Psoas muscle (tissue), 7 donors: ENCODE measurements at regions not wholly inside any gene's neighbourhood (a gene's known extent, or its start where the extent isn't known, plus 50 kb on each side); places are given as distances from the start of the nearest gene placed in this dataset.

Experiments used
- ATAC-seq, 4 donors: fragments of 200-7000 bp; cut with Tn5 transposase; one replicate each; pipeline ENCODE4 v1.9.1; 2020; ENCODE audit warnings: moderate library complexity in 3 of 4, mild to moderate bottlenecking in 2 of 4
- DNase-seq, 2 donors: peaks; one replicate each; pipeline ENCODE4 v3.0.0-alpha.2; 2020
- H3K27ac ChIP-seq: fragments of 200-600 bp; one replicate; pipeline ENCODE4 v1.8.0; 2022
- H3K27me3 ChIP-seq, 3 donors: fragments of 200-600 bp in 1 of 3; one replicate each; pipeline versions ENCODE4 v1.6.1 to v1.8.0; 2013 to 2022; ENCODE audit warnings: low read length in 2 of 3, mild to moderate bottlenecking in 2 of 3, moderate library complexity in 1 of 3; ENCODE audit not compliant: insufficient read depth in 3 of 3
- H3K36me3 ChIP-seq, 2 donors: fragments of 200-600 bp in 1 of 2; one replicate each; pipeline versions ENCODE4 v1.6.1 to v1.8.0; 2013 to 2022; ENCODE audit warnings: low read depth in 1 of 2, mild to moderate bottlenecking in 1 of 2, moderate library complexity in 1 of 2; ENCODE audit not compliant: insufficient read depth in 1 of 2
- H3K4me1 ChIP-seq: fragments of 200-600 bp; one replicate; pipeline ENCODE4 v1.8.0; 2022
- H3K4me3 ChIP-seq: fragments of 200-600 bp; one replicate; pipeline ENCODE4 v1.8.0; 2022; ENCODE audit warnings: mild to moderate bottlenecking
- H3K9me3 ChIP-seq: fragments of 200-600 bp; one replicate; pipeline ENCODE4 v1.8.0; 2022
- WGBS, 3 donors: extraction: QIAGEN DNeasy Blood & Tissue Kit; methylation state at CpG; one replicate each; pipeline versions ENCODE4 v1.1.6 to v1.1.7; 2013; 5-methylcytosine and 5-hydroxymethylcytosine counted together
- intact Hi-C, 2 donors: fragments of 100-400 bp; cut with DNase I; formaldehyde crosslinking; loops; one replicate each; pipeline versions ENCODE4 v1.11.0 to v1.14.2; 2022
- TF ChIP-seq, protein P1 (sequence below): fragments of 200-600 bp; IDR thresholded peaks from one replicate; pipeline ENCODE4 v1.8.0; 2022; ENCODE audit warnings: antibody characterized with exemption
- donor health status: healthy with polysubstance abuse.
- donor health status: DM: no; HTN: no; CAD: no; lungs with moderate emphysema.
- donor health status: Bipolar disorder and iron deficiency.
- donor health status: healthy.
- donor health status: DM: yes; HTN: yes; CAD: no.
- donor health status: DM: no; HTN: no; CAD: no.
- donor health status: DM: yes; HTN: yes; CAD: no.

DNA sequence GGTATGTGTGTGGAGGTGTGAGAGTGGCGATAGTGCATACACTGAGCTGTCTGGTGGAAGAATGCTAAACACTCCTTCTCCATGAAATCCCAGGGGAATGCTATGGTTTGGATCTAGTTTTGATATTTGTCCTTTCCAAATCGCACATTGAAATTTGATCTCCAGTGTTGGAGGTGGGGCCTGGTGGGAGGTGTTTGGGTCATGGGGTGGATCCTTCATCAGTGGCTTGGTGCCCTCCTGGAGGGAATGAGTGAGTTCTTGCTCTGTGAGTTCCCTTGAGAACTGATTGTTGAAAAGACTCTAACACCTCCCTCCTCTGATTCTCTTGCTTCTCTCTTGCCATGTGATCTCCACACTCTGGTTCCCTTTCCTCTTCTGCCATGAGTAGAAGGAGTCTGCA lies 114.1 kb upstream of the HHIP start:
- Histone ChIP-seq H3K27me3 (peaks cover 0 to 1% (median 0%) of the 10 kb centered on the region in 3 donors), H3K4me3 (no peak overlapping the region), H3K9me3 (no peaks in the 10 kb centered on the region), H3K27ac (no peak overlapping the region), H3K4me1 (no peaks in the 10 kb centered on the region), H3K36me3 (no peaks in the 10 kb centered on the region)
- ATAC-seq (no peak), DNase-seq (no peak)
- intact Hi-C loops, result no loop called here
- 50 to 87% (median 58%) methylated on average over 2 of the region's 2 CpGs for WGBS, 3 donors
- TF ChIP-seq, protein P1, sequence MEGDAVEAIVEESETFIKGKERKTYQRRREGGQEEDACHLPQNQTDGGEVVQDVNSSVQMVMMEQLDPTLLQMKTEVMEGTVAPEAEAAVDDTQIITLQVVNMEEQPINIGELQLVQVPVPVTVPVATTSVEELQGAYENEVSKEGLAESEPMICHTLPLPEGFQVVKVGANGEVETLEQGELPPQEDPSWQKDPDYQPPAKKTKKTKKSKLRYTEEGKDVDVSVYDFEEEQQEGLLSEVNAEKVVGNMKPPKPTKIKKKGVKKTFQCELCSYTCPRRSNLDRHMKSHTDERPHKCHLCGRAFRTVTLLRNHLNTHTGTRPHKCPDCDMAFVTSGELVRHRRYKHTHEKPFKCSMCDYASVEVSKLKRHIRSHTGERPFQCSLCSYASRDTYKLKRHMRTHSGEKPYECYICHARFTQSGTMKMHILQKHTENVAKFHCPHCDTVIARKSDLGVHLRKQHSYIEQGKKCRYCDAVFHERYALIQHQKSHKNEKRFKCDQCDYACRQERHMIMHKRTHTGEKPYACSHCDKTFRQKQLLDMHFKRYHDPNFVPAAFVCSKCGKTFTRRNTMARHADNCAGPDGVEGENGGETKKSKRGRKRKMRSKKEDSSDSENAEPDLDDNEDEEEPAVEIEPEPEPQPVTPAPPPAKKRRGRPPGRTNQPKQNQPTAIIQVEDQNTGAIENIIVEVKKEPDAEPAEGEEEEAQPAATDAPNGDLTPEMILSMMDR, result no peak

DNA sequence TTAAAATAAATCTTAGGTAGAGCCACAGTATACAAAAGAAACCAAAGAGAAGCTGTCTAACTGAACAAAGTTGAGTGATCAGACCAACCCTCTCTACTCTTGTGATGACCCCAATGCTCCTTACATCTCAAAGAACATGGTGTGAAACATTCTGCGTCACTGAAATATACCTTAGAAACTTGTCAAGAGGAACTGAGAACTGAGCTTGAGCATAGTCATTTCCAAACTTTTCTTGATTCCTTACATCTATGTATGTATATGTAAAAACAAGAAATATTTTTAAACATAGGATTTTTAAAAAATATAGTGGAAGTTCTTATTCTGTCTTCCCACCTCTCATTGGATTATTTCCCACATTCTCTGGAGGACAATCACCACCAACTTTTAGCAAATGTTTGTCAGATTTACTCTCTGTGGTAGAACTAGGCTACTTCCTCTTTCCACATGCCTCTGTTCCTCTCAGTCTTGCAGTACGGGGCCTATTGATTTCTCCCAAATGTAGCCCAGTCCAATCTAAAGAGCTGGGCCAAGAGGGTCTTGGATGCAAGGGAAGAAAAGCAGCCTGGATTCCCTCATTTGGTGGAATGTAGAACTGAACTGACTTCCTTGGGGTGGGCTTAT lies 98.2 kb upstream of the HHIP start:
- intact Hi-C loops, result no loop called here
- Histone ChIP-seq H3K9me3 (no peaks in the 10 kb centered on the region), H3K27me3 (no peaks in the 10 kb centered on the region), H3K27ac (no peak overlapping the region), H3K4me3 (no peak overlapping the region), H3K36me3 (no peaks in the 10 kb centered on the region), H3K4me1 (no peaks in the 10 kb centered on the region)
- ATAC-seq (no peak), DNase-seq (no peak)
- WGBS, 3 donors, result 79 to 86% (median 82%) methylated on average over 2 of the region's 2 CpGs
- TF ChIP-seq, protein P1, result no peak

GRCh38 chr4:144556636-144557035 lies 89.3 kb upstream of the HHIP start:
- DNase-seq (no peak), ATAC-seq (no peak)
- Histone ChIP-seq H3K9me3 (no peaks in the 10 kb centered on the region), H3K4me1 (no peaks in the 10 kb centered on the region), H3K36me3 (no peaks in the 10 kb centered on the region), H3K4me3 (no peak overlapping the region), H3K27ac (no peak overlapping the region), H3K27me3 (no peaks in the 10 kb centered on the region)
- TF ChIP-seq, protein P1, result no peak
- 15 to 25% (median 19%) methylated on average over 1 of the region's 1 CpG for WGBS, 3 donors
- intact Hi-C loops, result no loop called here

GRCh38 chr4:144557404-144557803 lies 88.6 kb upstream of the HHIP start:
- Histone ChIP-seq H3K27me3 (no peaks in the 10 kb centered on the region), H3K9me3 (no peaks in the 10 kb centered on the region), H3K27ac (no peak overlapping the region), H3K4me3 (no peak overlapping the region), H3K4me1 (no peaks in the 10 kb centered on the region), H3K36me3 (no peaks in the 10 kb centered on the region)
- intact Hi-C loops, result no loop called here
- ATAC-seq (no peak), DNase-seq (no peak)
- TF ChIP-seq, protein P1, result no peak
- 61 to 74% (median 73%) methylated on average over 1 of the region's 1 CpG for WGBS, 3 donors
